ENCODE measurements at regions not wholly inside any gene's neighbourhood (a gene's known extent, or its start where the extent isn't known, plus 50 kb on each side); places are given as distances from the start of the nearest gene placed in this dataset.

DNA sequence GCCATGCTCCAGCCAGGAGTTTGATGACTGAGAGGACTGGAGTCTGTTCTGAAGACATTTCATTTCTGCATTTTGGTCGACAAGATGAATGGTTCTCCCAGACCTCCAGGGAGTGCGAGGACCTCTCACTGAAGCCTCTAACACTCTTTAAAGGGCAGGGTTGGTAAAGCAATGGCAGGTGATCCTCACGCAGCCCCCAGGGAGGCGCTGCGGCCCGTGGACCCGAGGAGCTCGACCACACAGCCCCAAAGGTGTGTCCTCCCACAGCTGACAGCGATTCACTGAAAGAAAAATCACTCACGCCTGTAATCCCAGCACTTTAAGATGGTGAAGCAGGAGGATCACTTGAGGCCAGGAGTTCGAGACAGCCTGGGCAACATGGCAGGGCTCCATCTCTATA lies 183.8 kb upstream of the SFSWAP start:
- Histone ChIP-seq H3K36me3 (no peaks in the 10 kb centered on the region), H3K4me3 (no peak overlapping the region), H3F3A (ENCODE audit: low read depth) (no peaks in the 10 kb centered on the region), H3K4me2 (no peak overlapping the region), H3K79me2 (ENCODE audit: low read depth) (no peaks in the 10 kb centered on the region), H4K20me1 (ENCODE audit: low read depth) (no peaks in the 10 kb centered on the region), H3K4me1 (no peaks in the 10 kb centered on the region), H3K9ac (no peak overlapping the region), H2AFZ (replicated peaks) (no peak overlapping the region), H3K9me3 (ENCODE audit: low read depth) (no peaks in the 10 kb centered on the region), H3K27me3 (no peaks in the 10 kb centered on the region), H3K27ac (no peak overlapping the region)
- no peaks in the 10 kb centered on the region for H3K36me3 Mint-ChIP-seq
- H3K27me3 Mint-ChIP-seq (ENCODE audit: insufficient read depth, low read depth), result peaks cover 2% of the 10 kb centered on the region
- H3K9me3 Mint-ChIP-seq, result no peaks in the 10 kb centered on the region
- H3K4me1 Mint-ChIP-seq, result peaks cover 3% of the 10 kb centered on the region
- H3K4me3 Mint-ChIP-seq, result no peak overlapping the region
- no peak overlapping the region for H3K27ac Mint-ChIP-seq
- TF ChIP-seq EZH2 (IDR thresholded peaks at IDR 0.05) (no peak), EZH2phosphoT487 (IDR thresholded peaks at IDR 0.05) (no peak)
- TF ChIP-seq, protein P1, sequence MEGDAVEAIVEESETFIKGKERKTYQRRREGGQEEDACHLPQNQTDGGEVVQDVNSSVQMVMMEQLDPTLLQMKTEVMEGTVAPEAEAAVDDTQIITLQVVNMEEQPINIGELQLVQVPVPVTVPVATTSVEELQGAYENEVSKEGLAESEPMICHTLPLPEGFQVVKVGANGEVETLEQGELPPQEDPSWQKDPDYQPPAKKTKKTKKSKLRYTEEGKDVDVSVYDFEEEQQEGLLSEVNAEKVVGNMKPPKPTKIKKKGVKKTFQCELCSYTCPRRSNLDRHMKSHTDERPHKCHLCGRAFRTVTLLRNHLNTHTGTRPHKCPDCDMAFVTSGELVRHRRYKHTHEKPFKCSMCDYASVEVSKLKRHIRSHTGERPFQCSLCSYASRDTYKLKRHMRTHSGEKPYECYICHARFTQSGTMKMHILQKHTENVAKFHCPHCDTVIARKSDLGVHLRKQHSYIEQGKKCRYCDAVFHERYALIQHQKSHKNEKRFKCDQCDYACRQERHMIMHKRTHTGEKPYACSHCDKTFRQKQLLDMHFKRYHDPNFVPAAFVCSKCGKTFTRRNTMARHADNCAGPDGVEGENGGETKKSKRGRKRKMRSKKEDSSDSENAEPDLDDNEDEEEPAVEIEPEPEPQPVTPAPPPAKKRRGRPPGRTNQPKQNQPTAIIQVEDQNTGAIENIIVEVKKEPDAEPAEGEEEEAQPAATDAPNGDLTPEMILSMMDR (IDR thresholded peaks at IDR 0.05), result no peak
- DNase-seq (ENCODE audit: low spot score), result no peak

DNA sequence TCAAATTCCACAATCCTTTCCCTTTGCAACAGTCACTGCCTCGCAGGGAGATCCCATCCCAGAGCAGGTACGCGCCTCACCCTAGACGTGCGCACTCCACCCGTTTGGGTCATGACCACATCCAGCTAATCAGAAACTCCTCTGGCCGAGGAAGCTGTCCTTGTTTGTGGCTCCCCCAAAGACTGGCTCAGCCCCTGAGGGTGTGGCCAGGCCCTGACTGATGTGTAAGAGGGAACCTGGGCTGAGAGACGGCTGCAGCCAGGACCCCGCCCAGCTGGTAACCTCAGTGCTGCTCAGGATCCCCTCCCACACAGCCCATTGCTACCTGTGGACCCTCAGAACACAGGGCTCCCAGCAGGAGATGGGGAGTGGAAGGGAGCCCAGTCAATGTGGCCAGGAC lies 183.2 kb upstream of the SFSWAP start:
- Mint-ChIP-seq H3K4me3 (no peak overlapping the region), H3K9me3 (no peaks in the 10 kb centered on the region), H3K27me3 (ENCODE audit: insufficient read depth, low read depth) (peaks cover 6% of the 10 kb centered on the region), H3K27ac (no peak overlapping the region), H3K4me1 (peaks cover 3% of the 10 kb centered on the region), H3K36me3 (no peaks in the 10 kb centered on the region)
- Histone ChIP-seq H3K9me3 (ENCODE audit: low read depth) (no peaks in the 10 kb centered on the region), H3K36me3 (no peaks in the 10 kb centered on the region), H3K27me3 (no peaks in the 10 kb centered on the region), H3F3A (ENCODE audit: low read depth) (no peaks in the 10 kb centered on the region), H3K4me1 (no peaks in the 10 kb centered on the region), H2AFZ (replicated peaks) (no peak overlapping the region), H3K4me2 (no peak overlapping the region), H3K27ac (no peak overlapping the region), H3K4me3 (no peak overlapping the region), H3K9ac (no peak overlapping the region), H3K79me2 (ENCODE audit: low read depth) (no peaks in the 10 kb centered on the region), H4K20me1 (ENCODE audit: low read depth) (no peaks in the 10 kb centered on the region)
- TF ChIP-seq EZH2phosphoT487 (IDR thresholded peaks at IDR 0.05) (no peak), EZH2 (IDR thresholded peaks at IDR 0.05) (no peak)
- TF ChIP-seq, protein P1 (IDR thresholded peaks at IDR 0.05), result no peak
- no peak for DNase-seq (ENCODE audit: low spot score)

DNA sequence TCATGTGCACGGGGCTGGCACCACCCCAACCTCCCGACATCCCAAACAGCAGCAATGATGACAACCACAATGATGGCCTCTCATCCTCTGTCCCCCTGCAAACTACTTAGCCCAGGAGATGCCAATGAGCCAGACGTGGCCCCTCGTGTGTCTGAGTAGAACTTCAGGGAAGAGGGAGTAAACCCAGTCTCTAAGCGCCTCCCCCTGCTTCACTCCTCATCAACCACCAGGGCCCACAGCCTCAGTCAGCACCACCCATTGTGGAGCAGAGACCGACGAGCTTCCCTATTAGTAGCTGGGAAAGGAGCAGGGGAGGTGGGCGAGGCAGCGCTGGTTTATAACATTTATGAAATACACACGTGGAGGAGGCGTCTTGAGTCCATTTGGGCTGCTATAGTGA lies 182.7 kb upstream of the SFSWAP start:
- Histone ChIP-seq H2AFZ (replicated peaks) (no peak overlapping the region), H3K27me3 (no peaks in the 10 kb centered on the region), H4K20me1 (ENCODE audit: low read depth) (no peaks in the 10 kb centered on the region), H3K36me3 (no peaks in the 10 kb centered on the region), H3K9me3 (ENCODE audit: low read depth) (no peaks in the 10 kb centered on the region), H3K4me3 (no peak overlapping the region), H3K27ac (no peak overlapping the region), H3K79me2 (ENCODE audit: low read depth) (no peaks in the 10 kb centered on the region), H3K4me2 (no peak overlapping the region), H3K4me1 (no peaks in the 10 kb centered on the region), H3F3A (ENCODE audit: low read depth) (no peaks in the 10 kb centered on the region), H3K9ac (no peak overlapping the region)
- no peak for DNase-seq (ENCODE audit: low spot score)
- no peaks in the 10 kb centered on the region for H3K36me3 Mint-ChIP-seq
- no peak overlapping the region for H3K4me3 Mint-ChIP-seq
- TF ChIP-seq EZH2phosphoT487 (IDR thresholded peaks at IDR 0.05), result no peak
- no peak for TF ChIP-seq EZH2 (IDR thresholded peaks at IDR 0.05)
- TF ChIP-seq, protein P1 (IDR thresholded peaks at IDR 0.05), result no peak
- no peak overlapping the region for H3K27ac Mint-ChIP-seq
- H3K4me1 Mint-ChIP-seq, result peaks cover 3% of the 10 kb centered on the region
- peaks cover 6% of the 10 kb centered on the region for H3K27me3 Mint-ChIP-seq (ENCODE audit: insufficient read depth, low read depth)
- H3K9me3 Mint-ChIP-seq, result no peaks in the 10 kb centered on the region
